ENCODE measurements at regions not wholly inside any gene's neighbourhood (a gene's known extent, or its start where the extent isn't known, plus 50 kb on each side); places are given as distances from the start of the nearest gene placed in this dataset.

- no peak for DNase-seq (ENCODE audit: extremely low read depth in 1 of 2, low read depth in 1 of 2)
These were observed 75.3 kb upstream of the GDF10 start for GRCh38 chr10:47224546-47225218.

GRCh38 chr10:47225219-47225927 lies 74.6 kb upstream of the GDF10 start:
- no peak for DNase-seq (ENCODE audit: extremely low read depth in 1 of 2, low read depth in 1 of 2)

DNA sequence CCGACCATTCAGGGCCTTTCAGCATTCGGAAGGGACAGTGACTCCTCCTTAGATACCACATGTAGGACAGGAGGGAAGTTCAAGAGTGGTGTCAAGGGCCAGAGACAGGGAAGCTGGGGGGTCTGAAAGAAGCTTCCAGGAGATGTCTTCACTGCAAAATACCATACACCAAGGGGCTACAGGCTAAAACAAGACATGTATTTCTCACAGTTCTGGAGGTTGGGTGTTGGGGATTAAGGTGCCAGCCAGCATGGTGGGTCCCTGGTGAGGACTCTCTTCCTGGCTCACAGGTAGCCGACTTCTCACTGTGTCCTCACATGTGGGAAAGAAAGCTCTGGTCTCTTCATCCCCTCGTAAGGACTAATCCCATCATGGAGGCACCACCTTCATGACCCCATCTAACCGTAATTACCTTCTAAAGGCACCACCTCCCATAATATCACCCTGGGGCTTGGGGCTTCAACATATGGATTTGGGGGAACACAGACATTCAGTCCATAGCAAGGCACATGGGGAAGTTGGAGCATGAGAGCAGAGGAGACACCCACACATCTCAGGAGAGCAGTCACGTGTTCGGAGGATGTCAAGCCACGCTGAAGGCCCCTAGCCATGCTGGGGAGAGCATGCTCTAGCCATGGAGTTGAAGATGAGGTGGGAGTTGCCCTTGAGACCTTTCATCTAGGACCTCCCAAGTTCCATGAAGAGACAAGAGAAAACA lies 73.9 kb upstream of the GDF10 start:
- no peak for DNase-seq (ENCODE audit: extremely low read depth in 1 of 2, low read depth in 1 of 2)

DNA sequence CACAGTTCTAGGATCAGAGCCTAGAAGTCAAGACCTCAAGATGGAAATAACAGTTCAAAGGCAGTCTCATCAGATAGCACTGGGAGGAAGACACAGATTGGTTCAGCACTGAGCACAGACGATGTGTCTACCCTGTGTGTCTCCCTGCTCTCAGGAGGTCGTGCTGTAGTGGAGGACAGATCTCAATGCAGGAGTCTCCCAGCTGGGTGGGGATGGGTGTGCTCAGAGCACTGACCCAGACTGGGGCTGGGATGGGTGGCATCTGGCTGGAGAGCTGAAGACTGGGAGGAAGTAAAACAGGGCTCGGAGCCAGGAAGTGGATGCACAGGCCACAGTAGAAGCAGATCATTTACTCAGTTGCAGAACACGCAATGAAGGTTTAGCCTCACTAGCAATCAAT lies 69.5 kb upstream of the GDF10 start:
- no peak for DNase-seq (ENCODE audit: extremely low read depth in 1 of 2, low read depth in 1 of 2)

GRCh38 chr10:47230957-47231356 lies 69.0 kb upstream of the GDF10 start:
- no peak for DNase-seq (ENCODE audit: extremely low read depth in 1 of 2, low read depth in 1 of 2)

GRCh38 chr10:47231414-47231813 lies 68.6 kb upstream of the GDF10 start:
- no peak for DNase-seq (ENCODE audit: extremely low read depth in 1 of 2, low read depth in 1 of 2)

- no peak for DNase-seq (ENCODE audit: extremely low read depth in 1 of 2, low read depth in 1 of 2)
These were observed 66.4 kb upstream of the GDF10 start for GRCh38 chr10:47233631-47234030.

DNA sequence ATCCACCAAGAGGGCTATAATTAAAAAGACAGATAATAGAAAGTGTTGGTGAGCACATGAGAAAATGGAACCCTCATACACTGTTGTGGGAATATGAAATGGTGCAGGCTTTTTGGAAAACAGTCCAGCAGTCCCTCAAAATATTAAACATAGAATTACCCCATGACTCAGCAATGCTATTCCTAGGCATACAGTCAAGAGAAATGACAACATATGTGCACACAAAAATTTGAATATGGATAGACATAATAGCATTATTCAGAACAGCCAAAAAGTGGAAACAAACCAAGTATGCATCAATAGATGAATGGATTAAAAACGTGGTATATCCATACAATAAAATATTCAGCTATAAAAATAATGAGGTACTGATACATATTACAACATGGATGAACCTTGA lies 64.5 kb upstream of the GDF10 start:
- no peak for DNase-seq (ENCODE audit: extremely low read depth in 1 of 2, low read depth in 1 of 2)

DNA sequence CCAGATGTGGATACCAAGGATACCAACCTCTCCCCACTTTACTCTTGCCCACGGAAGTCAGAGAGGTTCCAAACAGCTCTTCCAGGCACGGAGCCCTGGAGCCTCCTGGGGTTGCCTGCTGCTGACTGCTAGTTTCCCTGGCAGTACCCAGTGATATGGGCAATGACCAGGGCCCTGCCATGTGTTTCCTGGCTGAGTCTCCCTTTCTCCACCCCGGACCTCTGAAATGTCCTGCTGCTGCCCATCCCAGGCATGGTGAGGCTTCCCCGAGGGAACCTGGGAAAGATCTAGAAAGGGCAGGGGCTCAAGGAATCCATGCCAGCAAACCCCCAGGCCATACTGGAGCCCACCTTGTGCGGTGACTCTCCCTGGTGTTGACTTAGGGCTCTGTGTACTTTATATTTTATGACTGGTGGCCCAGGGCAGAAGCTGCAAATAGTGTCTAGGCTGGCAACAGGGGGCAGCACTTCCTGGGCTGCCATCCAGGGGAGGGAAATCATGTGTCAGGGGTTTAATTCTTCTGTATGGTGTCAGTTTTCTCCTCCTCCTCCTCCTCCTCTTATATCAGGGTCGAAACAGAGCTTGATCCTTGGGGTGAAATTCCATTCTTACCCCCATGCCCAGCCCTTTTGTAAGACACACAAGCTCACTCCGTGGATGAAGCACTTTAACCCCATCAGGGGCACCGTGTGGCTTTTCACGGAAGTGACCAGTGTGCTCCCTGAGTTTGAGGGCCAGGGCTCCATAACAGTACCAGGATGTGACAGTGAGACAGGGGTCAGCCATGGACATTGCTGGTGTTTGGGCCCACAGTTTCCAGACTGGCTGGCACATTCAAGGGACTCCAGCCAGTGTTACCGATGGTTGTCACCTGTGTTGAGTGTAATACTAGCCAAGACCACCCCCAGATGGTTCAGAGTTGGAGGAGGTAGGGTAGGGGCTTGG lies 62.4 kb upstream of the GDF10 start:
- no peak for DNase-seq (ENCODE audit: extremely low read depth in 1 of 2, low read depth in 1 of 2)

GRCh38 chr10:47238331-47239095 lies 61.5 kb upstream of the GDF10 start:
- no peak for DNase-seq (ENCODE audit: extremely low read depth in 1 of 2, low read depth in 1 of 2)

DNA sequence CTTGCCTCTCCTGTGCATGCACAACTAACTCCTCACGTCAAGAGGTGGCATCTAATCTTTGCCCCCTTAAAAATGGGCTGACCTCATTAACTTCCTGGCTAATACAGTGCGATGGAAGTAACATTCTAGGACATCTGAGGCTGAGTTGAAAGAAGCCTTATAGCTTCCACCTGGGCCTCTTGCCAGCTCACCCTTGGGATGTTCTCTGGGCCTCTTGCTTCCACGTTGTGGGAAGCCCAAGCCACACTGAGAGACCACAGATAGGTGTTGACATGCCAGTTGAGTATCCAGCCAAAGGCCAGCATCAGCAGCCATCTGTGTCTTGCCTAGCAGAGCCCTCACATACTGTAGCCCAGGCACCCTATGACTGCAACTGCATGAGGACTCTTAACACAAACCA lies 60.8 kb upstream of the GDF10 start:
- DNase-seq (ENCODE audit: extremely low read depth in 1 of 2, low read depth in 1 of 2), result no peak

DNA sequence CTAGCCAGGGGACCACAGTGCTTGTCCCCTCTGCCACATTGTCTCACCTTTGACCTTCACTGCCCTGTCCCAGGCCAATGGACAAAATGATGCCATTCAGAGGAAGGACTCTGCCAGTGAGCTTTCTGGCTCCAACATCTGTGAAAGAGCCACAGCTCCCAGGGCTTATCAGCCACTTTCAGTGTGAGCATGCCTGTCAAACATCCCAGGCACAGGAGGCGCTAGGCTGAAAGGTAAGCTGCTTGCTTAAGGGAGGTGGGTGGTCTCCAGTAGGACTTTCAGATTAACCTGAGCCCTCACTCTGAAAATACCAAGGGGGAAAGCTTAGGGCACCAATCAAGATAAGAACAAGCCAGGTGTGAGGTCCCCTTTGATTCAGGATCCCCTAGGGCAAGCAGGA lies 59.8 kb upstream of the GDF10 start:
- no peak for DNase-seq (ENCODE audit: extremely low read depth in 1 of 2, low read depth in 1 of 2)

DNA sequence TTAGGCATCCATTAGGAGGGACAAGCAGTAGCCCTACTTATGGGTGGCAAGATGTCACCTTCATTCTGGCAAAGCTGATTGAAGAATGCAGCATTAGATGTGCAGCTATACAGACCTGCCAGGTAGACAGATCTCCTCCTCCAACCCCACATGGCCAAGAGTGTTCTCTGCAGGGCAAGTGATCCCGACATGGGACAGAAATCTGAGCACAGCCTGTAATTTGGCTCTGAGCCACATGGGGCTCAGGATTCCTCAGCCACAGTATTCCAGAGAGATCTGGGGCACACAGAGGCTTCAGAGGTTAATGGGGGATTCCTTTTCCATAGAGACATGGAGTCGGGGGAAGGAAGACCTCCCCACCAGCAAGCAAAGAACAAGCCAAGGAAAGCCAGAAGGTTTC lies 58.7 kb upstream of the GDF10 start:
- no peak for DNase-seq (ENCODE audit: extremely low read depth in 1 of 2, low read depth in 1 of 2)

DNA sequence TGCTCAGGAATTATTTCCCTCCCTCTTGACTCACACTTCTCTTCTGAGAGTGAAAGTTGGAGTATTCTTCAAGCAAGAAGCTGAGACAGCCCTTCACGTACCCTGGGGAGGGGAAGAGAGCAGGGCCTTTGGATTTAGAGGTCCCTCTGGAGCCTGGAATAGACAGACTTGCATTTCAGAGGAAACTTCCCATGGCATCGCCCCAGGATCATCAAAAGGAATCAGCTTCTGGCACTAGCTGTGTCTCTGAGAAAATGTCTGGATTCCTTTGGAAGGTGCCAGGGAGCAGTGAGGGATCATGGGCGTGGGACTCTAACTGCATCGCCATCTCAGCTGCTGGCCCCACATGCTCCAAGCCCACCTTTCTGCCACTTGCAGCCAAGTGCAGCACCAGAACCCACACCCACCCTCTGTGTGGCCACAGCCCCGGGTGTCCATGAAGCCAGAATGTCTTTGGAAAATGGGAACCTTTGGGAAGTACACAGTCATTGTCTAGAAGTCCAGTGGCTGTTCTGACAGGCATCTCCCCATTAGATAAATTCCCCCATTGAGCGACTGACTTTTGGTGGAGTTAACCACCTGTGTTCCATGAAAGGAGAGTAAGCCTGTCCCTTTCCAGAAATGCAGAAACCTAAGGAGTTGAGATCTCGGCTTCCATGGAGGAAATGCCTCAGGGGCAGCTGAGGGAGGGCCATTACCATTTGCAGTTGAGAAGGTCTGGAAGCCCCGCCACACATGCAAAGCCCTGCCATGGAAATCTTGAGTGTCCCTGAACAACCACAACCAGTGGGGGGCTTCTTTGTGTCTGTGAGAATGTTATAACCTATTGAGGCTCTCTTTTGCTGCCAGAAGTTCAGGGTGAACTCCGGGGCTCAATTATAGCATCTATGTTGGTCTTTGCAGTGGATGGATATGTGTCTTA lies 57.8 kb upstream of the GDF10 start:
- DNase-seq (ENCODE audit: extremely low read depth in 1 of 2, low read depth in 1 of 2), result no peak

GRCh38 chr10:47243356-47243755 lies 56.6 kb upstream of the GDF10 start:
- no peak for DNase-seq (ENCODE audit: extremely low read depth in 1 of 2, low read depth in 1 of 2)

GRCh38 chr10:47243791-47244190 lies 56.2 kb upstream of the GDF10 start:
- DNase-seq (ENCODE audit: extremely low read depth in 1 of 2, low read depth in 1 of 2), result no peak

GRCh38 chr10:47244560-47245500 lies 55.2 kb upstream of the GDF10 start:
- DNase-seq (ENCODE audit: extremely low read depth in 1 of 2, low read depth in 1 of 2), result no peak

DNA sequence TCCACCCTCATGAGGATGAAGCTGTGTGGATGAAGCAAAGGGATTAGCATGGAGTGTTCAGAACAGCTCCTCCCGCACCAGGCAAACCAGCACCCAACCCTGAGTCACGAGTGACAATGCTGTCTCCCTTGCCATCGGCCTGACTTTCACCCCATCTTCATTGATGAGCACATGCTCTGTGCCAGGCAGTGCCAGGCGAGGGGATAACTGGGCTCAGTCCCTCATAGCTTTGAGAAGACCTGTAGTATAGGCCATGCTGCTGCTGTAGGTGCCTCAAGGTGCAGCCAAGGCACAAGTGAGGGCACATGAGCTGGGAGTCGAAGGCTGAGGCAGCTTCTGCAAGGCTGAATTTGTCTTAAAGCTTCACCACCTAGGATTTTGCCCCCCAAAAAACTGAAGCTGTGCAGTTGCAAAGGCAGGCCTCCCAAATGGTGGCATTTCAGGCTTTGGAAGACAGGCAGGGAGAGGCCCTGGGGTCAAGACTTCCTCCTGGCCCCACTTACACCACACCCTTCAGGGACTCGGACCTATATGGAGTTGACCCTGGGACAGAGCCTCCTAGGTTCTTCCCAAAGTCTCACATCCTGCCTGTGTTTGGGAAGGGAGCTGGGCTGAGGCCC lies 54.2 kb upstream of the GDF10 start:
- no peak for DNase-seq (ENCODE audit: extremely low read depth in 1 of 2, low read depth in 1 of 2)

All from stimulated activated CD8-positive, alpha-beta memory T cell treated with anti-CD3 and anti-CD28 coated beads, Interleukin-7, amount 100 ng/mL, for 48 hours (primary cell).